ENCODE measurements at regions not wholly inside any gene's neighbourhood (a gene's known extent, or its start where the extent isn't known, plus 50 kb on each side); places are given as distances from the start of the nearest gene placed in this dataset.

GRCh38 chr17:71437166-71437565 lies 683.7 kb upstream of the SOX9 start:
- no peak for TF ChIP-seq CTCF (IDR thresholded peaks at IDR 0.05; ENCODE audit: control extremely low read depth in 1 of 3, insufficient read depth in 1 of 3, low read depth in 1 of 3, low read length in 3 of 3)
- no peak for TF ChIP-seq POLR2A (IDR thresholded peaks at IDR 0.05; ENCODE audit: control extremely low read depth in 1 of 2, low read depth in 2 of 2, low read length in 2 of 2)
- no peak for TF ChIP-seq EZH2 (IDR thresholded peaks at IDR 0.05; ENCODE audit: low read depth, low read length, severe bottlenecking)
